Activated CD4-positive, alpha-beta T cell treated with anti-CD3 and anti-CD28 coated beads, Interleukin-2, amount 50 U/mL, for 4 hours (primary cell): ENCODE measurements at regions not wholly inside any gene's neighbourhood (a gene's known extent, or its start where the extent isn't known, plus 50 kb on each side); places are given as distances from the start of the nearest gene placed in this dataset.

Source experiments
- DNase-seq, 2 experiments: peaks; one replicate each; pipeline ENCODE4 v3.0.0-alpha.2; 2020

DNA sequence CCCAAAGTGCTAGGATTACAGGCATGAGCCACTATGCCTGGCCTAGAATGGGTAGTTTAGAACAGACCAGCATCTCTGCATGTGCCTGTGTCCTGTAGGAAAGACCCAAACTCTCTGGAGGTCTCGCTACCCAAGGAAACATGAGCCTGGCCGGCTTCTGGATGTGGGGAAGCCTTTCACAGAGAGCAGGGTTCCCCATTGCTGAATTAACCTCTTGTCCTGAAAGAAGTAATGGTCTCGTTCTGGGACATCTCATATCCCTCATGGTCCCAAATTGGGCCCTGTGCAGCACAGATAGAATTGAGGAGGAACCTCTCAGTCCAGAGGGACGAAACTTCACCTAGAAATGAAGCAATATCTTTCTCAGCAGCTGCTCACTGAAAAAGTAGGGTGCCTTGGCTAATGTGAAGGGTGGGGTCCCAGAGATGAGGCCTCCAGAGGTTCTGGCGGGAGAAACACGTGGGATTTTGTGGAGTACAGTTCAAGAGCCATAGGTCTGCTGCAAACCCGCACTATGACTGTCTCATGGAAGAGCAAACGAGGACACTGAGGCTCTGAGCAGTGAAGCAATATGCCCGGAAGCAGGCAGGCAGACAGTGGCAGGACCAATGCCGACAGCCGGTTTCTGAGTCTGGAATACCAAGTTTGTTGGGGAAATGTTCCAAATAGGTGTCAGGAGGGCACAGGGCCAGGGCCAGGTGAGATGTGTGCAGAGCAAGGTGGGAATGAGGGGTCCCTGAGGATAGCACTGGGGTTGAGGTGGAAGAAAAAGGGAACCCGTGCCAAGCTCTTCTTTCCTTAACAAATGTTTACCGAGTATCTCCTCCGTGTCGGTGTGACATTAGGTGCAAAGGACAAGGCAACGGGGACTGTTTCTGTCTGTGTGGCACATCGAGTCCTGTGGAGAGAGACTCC, 121.0 kb upstream of the TWIST2 start:
- no peak for DNase-seq

GRCh38 chr2:238727585-238728329, 120.1 kb upstream of the TWIST2 start:
- no peak for DNase-seq

GRCh38 chr2:238728330-238729260, 119.3 kb upstream of the TWIST2 start:
- DNase-seq: no peak

- DNase-seq: no peak
These were observed 118.5 kb upstream of the TWIST2 start for GRCh38 chr2:238729261-238729935.

DNA sequence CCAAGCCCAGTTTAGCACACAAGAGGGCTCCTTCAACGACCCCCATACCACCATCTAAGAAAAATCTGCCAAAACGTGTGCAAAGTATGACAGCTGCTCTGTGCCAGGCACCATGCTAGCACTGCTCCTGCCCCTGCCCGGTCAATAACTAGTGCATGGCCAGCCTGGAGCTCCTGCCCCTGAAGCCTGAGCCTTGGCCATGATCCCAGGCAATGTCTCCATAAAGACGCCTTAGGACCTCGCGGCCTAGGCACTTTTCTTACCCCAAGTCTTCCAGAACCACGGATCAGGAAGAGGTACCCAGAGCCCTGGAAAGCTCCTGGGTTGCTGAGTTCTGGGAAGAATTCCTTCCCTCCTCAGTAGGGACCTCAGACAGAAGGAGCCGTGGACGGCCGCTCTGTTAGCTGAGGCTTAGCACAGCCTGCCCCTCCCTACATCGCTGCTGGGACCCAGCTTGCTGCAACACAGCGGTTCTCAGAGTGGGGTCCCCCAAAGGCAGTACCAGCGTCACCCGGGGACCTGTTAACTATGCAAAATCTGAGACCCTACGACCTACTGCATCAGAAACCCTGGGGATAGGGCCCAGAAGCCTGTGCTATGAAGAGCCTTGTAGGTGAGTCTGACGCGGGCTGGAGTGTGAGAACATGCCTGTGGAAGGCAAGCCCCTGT, 117.8 kb upstream of the TWIST2 start:
- DNase-seq: no peak

GRCh38 chr2:238730881-238731280, 117.0 kb upstream of the TWIST2 start:
- no peak for DNase-seq

DNA sequence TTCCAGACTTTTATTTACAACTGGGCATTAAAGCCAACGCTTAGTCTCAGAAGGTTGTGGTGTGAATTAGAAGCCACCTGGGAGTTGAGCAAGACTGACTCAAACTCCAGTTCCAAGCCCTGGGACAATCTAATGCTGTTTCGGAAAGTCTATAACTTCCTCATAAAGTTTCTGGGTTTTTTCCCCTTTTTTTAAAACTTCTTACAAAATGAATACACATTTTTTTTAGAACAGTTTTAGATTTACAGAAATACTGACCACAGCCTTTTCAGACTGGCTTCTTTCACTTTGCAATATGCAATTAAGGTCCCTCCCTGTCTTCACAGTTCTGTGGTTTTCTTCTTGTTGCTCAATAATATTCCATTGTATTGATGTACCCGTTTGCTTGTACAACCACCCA, 115.9 kb upstream of the TWIST2 start:
- DNase-seq: no peak

DNA sequence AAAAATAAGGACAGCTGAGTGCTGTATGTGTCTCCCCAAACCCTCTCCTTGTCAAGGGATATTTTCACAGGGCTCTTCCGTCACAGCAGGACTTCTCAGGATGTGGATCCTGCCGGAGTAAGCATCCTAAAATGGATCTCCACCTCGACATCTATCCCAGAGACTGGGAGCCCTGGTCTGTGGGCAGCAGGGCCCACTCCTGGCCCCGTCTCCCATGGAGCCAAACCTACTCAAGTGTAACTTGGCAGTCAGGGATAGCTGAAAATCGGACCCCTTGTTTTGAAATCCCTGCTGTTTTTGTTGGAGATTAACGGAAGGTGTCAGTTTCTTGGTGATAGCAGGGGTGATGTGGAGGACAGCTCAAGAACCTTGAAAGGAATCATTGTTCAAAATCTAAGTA, 109.0 kb upstream of the TWIST2 start:
- no peak for DNase-seq

- no peak for DNase-seq
These were observed 108.2 kb upstream of the TWIST2 start for GRCh38 chr2:238739668-238740067.

DNA sequence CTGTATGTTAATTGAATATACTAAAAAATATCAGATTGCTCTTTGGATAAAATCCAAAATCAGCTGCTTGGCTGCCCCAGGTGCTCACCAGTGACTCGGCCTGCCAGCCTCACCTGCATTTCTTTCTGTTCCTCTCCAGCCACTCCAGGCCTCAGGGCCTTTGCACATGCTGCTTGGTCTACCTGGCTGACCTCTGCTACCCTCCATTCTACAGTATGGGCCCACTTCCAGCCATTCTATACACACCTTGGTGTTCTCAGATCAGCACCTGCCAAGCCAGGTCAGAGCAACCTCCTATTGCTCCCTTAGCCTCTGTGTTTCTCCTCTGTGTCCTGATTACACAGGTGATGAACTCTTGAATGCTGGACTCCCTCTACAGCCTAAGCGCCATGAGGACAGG, 106.6 kb upstream of the TWIST2 start:
- no peak for DNase-seq

DNA sequence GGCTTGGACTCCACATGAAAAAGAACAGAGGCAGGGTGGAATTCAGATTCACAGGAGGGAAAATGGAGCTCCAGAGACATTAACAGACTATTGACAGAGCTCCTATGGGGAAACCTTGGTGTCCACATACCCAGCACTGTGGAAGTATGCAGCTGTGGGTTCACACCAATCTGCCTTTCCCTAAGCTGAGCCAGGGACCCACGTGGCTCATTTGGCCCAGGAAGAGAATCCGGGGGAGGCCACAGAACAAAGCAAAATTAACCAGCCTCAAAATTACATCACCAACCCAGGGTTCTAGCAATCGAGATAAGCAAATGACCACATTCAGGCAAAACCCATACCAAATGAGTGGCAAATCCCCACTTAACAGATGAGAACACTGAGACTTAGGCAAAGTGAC, 105.8 kb upstream of the TWIST2 start:
- DNase-seq: no peak

DNA sequence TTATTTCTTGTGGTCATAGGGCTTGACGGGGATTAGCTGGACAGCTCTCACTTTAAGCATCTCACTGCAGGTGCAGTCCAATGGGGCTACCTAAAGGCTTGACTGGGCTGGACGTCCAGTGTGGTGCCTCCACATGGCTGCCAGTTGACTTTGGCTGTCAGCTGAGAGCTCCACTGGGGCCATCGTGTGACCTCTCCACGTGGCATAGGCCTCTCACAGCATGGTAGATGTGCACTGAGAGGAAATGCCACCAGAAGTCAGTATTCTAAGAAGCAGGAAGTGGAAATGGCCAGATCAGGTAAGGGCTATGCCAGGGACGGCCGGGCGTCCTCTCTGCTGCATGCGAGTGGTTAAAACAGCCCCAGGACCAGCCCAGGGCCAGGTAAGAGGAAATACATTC, 105.2 kb upstream of the TWIST2 start:
- no peak for DNase-seq

DNA sequence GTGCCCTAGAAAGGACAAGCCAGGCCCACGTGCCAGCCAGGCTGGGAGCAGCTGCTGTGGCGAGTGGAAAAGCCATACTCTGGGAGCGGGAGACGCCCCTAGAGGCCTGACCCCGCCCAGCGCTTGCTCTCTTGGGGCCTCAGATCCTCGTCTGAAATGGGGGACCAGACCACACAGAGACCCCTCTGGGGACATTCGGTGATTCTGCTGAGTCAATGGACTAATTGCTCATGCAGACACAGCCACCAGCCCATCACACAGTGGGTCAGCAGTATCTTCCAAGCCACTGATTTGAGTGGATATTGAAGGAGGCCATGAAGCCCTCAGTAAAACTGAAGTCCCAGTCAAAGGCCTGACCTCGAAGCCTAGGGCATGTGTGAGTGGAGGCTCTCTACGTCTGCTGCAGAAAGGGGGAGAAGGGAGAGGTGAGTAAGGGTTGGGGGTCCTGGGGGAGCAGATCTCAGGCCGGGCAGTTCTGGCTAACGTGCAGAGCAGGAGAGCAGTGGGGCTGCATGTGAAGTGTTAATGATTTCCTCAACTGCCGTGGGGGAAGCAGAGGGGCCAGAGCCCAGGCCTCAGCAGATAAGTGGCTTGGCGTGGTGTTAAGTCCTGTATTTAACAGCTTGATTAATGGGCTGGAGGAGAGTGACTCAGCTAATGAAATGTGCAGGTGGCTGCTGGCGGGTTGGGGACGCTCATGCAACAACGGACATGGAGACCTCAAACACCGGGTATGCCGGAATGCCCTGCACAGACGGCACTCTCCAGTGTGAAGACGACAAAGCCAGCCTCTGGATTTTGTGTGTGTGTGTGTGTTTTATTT, 104.4 kb upstream of the TWIST2 start:
- no peak for DNase-seq

- DNase-seq: no peak
These were observed 102.9 kb upstream of the TWIST2 start for GRCh38 chr2:238744951-238745350.

DNA sequence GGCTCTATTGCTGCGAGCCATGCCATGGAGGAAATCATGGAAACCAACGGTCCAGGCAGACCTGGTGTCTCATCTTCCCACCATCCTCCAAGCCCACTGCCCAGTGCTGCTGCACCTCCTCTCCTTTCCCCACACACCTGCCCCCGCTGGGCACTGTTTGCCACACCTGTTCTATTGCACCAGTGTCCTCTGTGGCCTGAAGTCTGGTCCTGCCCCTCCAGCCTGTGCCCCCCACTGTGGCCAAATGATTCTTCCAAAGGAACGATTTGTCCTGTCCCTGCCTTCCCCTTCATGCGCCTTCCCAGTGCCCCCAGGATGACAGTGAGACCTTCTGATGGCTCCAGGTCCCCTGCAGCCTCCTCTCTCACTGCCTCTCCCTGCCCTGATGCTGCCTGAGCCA, 101.9 kb upstream of the TWIST2 start:
- DNase-seq: no peak

DNA sequence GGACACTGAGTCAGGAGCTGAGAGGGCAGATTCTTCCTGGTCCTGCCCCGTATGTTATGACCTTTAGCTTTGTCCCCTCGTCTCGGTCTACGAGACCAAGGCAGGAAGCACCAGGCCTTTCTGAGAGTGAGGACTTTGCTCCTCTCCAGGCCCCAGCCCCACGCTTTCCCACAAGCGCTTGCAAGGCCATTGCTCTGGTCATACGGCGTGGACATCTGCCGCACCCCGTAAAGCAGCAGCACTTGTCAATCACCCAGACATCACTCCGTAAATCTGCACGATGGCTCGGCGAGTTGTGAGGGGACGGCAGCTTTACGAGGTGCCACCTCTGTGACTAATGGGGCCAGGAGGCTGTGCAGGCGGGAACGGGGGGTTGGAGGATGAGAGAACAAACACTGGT, 100.8 kb upstream of the TWIST2 start:
- no peak for DNase-seq

DNA sequence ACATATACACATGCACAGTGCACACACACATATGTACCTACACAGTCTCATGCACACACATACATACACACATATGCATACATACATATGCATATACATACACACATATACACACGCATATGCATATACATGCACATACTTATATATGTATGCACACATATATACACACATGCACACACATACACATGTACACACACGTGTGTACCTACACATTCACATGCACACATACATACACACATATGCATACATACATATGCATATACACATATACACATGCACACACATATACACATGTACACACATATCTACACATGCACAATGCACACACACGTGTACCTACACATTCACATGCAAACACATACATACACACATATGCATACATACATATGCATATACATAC, 100.3 kb upstream of the TWIST2 start:
- DNase-seq: no peak

DNA sequence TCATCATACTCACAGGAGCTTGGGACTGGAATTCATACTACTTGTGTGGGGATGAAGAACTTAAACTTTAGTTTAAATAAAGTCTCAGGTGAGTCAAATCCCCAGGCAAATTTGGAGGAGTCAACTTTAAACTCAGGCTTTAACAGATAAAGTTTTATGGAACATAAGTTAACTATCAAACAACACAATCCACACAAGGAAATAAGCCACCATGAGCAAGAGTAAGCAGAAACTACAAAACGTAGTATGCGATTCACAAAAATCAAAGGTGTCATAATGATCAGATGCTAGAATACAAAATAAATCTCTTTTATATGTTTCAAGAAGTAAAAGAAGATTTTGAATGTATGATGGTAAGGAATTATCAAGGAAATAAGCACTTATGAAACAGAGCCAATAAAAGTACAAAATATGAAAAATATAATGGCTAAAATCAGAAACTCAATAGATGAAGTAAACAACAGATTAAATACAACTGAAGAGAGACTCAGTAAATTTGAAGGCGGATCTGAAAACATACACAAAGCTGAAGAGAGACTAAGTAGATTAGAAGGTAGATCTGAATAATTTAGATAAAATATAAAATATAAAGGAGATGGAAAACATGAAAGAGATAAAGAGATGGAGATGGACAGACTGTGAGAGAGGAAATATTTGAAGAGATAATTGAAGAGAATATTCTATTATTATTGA, 97.5 kb upstream of the TWIST2 start:
- DNase-seq: no peak

GRCh38 chr2:238754259-238754658, 93.6 kb upstream of the TWIST2 start:
- DNase-seq: no peak

- DNase-seq: no peak
These were observed 86.0 kb upstream of the TWIST2 start for GRCh38 chr2:238761868-238762267.
